MCF 10A (cell line): ENCODE measurements at regions not wholly inside any gene's neighbourhood (a gene's known extent, or its start where the extent isn't known, plus 50 kb on each side); places are given as distances from the start of the nearest gene placed in this dataset.

ENCODE experiments used
- BruUV-seq: library from RNA; stranded (reverse); fragments of 400-500 nt; replicated peaks from 2 replicates; lab custom pipeline; 2021; lab: Mats Ljungman, UMichigan
- CTCF ChIA-PET: fragments of 300-600 bp; sonication (Branson Sonifier 250); formaldehyde crosslinking; extraction: SDS; loops from one replicate; lab custom pipeline; 2021; ENCODE audit warnings: antibody characterized with exemption, inconsistent platforms; lab: Yijun Ruan, JAX
- POLR2A ChIA-PET: fragments of 300-600, 350-650 bp; sonication (Branson Sonifier 250); formaldehyde crosslinking; extraction: SDS; loops from one replicate; lab custom pipeline; 2020; ENCODE audit warnings: antibody characterized with exemption, inconsistent platforms; lab: Yijun Ruan, JAX
- DNase-seq: peaks from one replicate; pipeline ENCODE4 v3.0.0-alpha.2; 2018; ENCODE audit not compliant: unreplicated experiment
- H3K27ac Mint-ChIP-seq: one replicate; pipeline ENCODE4 v1.8.0; 2022; ENCODE audit warnings: mild to moderate bottlenecking, low read depth, mixed read lengths; ENCODE audit not compliant: unreplicated experiment
- H3K27me3 Mint-ChIP-seq: one replicate; pipeline ENCODE4 v1.8.0; 2022; ENCODE audit warnings: mixed read lengths; ENCODE audit not compliant: insufficient read depth, unreplicated experiment
- H3K36me3 Mint-ChIP-seq: one replicate; pipeline ENCODE4 v1.8.0; 2022; ENCODE audit warnings: mild to moderate bottlenecking, moderate library complexity, mixed read lengths; ENCODE audit not compliant: insufficient read depth, unreplicated experiment
- H3K4me1 Mint-ChIP-seq: one replicate; pipeline ENCODE4 v1.8.0; 2022; ENCODE audit warnings: mixed read lengths; ENCODE audit not compliant: insufficient read depth, unreplicated experiment
- H3K4me3 Mint-ChIP-seq: one replicate; pipeline ENCODE4 v1.8.0; 2022; ENCODE audit warnings: mild to moderate bottlenecking, moderate library complexity, mixed read lengths; ENCODE audit not compliant: unreplicated experiment
- H3K9me3 Mint-ChIP-seq: one replicate; pipeline ENCODE4 v1.8.0; 2022; ENCODE audit warnings: mixed read lengths; ENCODE audit not compliant: unreplicated experiment
- CTCF ChIP-seq: fragments of 200-600 bp; IDR thresholded peaks from one replicate; pipeline ENCODE4 v1.8.0; 2022; ENCODE audit warnings: antibody characterized with exemption, mild to moderate bottlenecking; ENCODE audit not compliant: unreplicated experiment
- intact Hi-C: fragments of 100-400 bp; cut with micrococcal nuclease; formaldehyde crosslinking; loops from 2 replicates; pipeline ENCODE4 v1.14.1; 2022

DNA sequence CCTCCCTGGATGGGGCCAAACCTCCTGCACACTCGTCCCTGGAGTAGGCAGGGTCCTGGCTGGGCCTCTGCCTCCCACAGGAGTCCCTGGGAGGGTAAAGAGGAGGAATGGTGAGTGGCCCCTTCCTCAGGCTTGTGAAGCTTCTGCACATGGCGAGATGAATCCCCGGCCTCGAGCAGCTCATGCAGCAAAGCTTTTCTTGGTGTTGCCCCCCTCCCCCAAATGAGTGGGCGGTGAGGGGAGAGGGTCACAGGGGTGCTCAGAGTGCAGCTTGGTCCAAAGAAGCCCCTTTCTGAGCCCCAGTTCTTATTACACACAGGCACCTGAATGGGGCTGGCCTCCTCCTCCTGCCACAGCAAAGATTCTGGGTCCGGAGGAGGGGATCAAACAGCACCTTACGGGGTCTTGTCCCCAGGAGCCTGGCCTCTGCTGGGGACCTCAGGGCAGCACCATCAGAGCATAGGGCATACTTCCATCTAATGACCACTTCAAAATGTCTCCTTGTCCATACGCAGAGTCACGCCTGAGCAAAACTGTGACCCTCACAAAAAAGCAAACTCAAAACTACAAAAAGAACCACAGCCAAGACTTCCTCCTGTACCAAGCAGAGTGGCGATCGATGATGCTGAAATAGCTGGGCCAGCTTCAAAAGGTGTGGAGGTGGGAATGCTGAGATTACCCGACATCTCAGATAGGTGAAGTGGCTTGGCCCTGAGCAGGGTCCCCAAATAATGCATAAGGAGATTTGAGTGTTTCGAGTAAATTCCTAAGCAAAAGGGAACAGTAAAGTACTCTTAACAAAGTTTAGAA is 148.4 kb upstream of the TWIST2 start:
- peaks cover 2% of the 10 kb centered on the region for H3K27me3 Mint-ChIP-seq
- TF ChIP-seq CTCF: no peak
- ChIA-PET POLR2A (interaction anchor here (1.1 kb wide), 1 partner anchor 10 kb away, joined by 4 read pairs; no protein-coding TSS in a partner anchor), CTCF (interaction anchor here (0.6 kb wide), 1 partner anchor 332 kb away, joined by 4 read pairs; no protein-coding TSS in a partner anchor)
- no peak overlapping the region for H3K27ac Mint-ChIP-seq
- BruUV-seq: no TSS peak
- DNase-seq: no peak
- intact Hi-C loops: no loop called here
- H3K4me1 Mint-ChIP-seq: no peaks in the 10 kb centered on the region
- H3K9me3 Mint-ChIP-seq: no peaks in the 10 kb centered on the region
- no peak overlapping the region for H3K4me3 Mint-ChIP-seq
- no peaks in the 10 kb centered on the region for H3K36me3 Mint-ChIP-seq

- POLR2A ChIA-PET: interaction anchor here (1.1 kb wide), 1 partner anchor 10 kb away, joined by 4 read pairs; no protein-coding TSS in a partner anchor
- intact Hi-C loops: no loop called here
- Mint-ChIP-seq H3K9me3 (no peaks in the 10 kb centered on the region), H3K27ac (no peak overlapping the region), H3K27me3 (no peaks in the 10 kb centered on the region), H3K36me3 (no peaks in the 10 kb centered on the region), H3K4me1 (no peaks in the 10 kb centered on the region), H3K4me3 (no peak overlapping the region)
- TF ChIP-seq CTCF: no peak
- no peak for DNase-seq
- CTCF ChIA-PET: interaction anchor here (0.6 kb wide), 1 partner anchor 332 kb away, joined by 4 read pairs; no protein-coding TSS in a partner anchor
- BruUV-seq: no TSS peak
Observed at GRCh38 chr2:238700117-238700457, 147.8 kb upstream of the TWIST2 start.

DNA sequence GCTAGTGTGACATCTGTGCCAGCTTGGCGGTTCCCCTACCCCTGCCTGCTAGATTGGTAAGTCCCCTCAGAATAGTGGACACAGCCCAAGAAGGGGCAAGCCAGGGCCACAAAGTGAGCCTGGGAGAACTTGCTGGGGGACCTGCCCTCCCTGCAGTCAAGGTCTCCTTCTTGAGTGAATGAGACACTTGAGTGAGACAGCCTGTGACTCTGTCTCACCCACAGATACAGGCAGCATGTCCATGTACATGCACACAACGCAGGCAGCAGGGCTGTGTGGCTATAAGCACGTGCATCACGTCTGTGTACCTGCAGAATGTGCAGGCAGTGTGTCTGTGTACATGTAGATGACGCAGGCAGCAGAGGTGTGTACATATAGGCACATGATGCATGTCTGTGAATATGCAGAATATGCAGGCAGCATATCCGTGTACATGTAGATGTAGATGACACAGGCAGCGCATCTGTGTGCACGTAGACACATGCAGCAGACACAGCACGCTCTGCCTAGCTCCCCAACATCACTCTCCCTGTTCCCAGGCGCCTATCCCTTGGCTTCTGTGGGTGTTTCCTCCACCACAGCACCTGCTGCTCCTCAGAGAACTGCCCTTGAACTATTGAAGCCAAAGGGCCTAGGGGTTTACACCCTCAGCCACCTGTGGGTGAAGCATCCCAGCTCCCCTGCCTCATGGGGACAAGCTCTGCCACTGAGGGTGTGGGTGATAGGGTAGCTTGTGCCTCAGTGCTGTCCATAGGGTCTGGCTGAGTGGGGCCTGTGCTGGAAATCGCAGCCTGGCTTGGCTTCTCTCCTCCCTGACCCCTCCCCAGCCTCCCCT is 147.2 kb upstream of the TWIST2 start:
- no peaks in the 10 kb centered on the region for H3K9me3 Mint-ChIP-seq
- no peaks in the 10 kb centered on the region for H3K27me3 Mint-ChIP-seq
- H3K4me3 Mint-ChIP-seq: no peak overlapping the region
- CTCF ChIA-PET: interaction anchor here (0.6 to 0.7 kb wide), 2 partner anchors 41 to 351 kb away, joined by 3 to 4 read pairs; no protein-coding TSS in a partner anchor
- no TSS peak for BruUV-seq
- no peaks in the 10 kb centered on the region for H3K36me3 Mint-ChIP-seq
- DNase-seq: no peak
- H3K27ac Mint-ChIP-seq: no peak overlapping the region
- H3K4me1 Mint-ChIP-seq: no peaks in the 10 kb centered on the region
- TF ChIP-seq CTCF: no peak
- POLR2A ChIA-PET: interaction anchor here (1.1 kb wide), 1 partner anchor 9 kb away, joined by 4 read pairs; no protein-coding TSS in a partner anchor
- intact Hi-C loops: no loop called here
